IPS DF 19.7 (cell line): ENCODE measurements at regions not wholly inside any gene's neighbourhood (a gene's known extent, or its start where the extent isn't known, plus 50 kb on each side); places are given as distances from the start of the nearest gene placed in this dataset.
"Not testable (repeated sequence)": the region's sequence is repeated elsewhere in the genome, so short reads cannot be mapped to it uniquely, and the experiment has no call there.

Source experiments
- DNase-seq: peaks from one replicate; pipeline ENCODE4 v3.0.0-alpha.2; 2013; ENCODE audit warnings: low read depth, low spot score

DNA sequence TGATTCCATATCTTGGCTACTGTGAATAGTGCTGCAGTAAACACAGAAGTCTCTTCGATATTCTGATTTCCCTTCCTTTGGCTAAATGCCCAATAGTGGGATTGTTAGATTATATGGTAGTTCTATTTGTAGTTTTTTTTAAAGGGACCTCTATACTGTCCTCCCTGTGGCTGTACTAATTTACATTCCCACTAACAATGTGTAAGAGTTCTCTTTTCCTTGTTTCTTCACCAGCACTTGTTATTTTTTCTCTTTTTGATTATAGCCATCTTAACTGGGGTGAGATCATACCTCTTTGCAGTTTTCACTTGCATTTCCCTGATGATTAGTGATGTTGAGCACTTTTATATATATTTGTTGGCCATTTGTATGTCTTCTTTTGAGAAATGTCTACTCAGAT, 102.0 kb downstream of the CARTPT start:
- no peak for DNase-seq

DNA sequence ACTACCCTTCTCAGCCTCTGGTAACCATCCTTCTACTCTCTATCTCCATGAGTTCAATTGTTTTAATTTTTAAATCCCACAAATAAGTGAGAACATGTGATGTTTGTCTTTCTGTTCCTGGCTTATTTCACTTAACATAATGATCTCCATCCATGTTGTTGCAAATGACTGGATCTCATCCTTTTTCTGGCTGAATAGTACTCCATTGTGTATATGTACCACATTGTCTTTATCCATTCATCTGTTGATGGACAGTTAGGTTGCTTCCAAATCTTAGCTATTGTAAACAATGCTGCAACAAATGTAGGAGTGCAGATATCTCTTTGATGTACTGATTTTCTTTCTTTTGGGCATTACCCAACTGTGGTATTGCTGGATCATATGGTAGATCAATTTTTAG, 103.0 kb downstream of the CARTPT start:
- not testable (repeated sequence) for DNase-seq

DNA sequence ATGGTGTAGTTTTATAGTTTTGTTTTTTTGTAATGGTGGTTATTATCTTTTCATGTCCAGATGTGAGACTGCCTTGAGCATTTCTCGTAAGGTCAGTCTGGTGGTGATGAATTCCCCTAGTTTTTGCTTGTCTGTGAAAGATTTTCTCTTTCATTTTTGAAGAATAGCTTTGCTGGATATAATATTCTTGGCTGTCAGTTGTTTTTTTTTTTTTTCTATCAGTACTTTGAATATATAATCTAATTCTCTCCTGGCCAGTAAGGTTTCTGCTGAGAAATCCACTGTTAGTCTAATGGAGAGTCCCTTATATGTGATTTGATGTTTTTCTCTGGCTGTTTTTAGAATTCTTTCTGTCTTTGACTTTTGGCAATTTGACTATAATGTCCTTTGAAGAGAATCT, 106.9 kb downstream of the CARTPT start:
- DNase-seq: no peak

DNA sequence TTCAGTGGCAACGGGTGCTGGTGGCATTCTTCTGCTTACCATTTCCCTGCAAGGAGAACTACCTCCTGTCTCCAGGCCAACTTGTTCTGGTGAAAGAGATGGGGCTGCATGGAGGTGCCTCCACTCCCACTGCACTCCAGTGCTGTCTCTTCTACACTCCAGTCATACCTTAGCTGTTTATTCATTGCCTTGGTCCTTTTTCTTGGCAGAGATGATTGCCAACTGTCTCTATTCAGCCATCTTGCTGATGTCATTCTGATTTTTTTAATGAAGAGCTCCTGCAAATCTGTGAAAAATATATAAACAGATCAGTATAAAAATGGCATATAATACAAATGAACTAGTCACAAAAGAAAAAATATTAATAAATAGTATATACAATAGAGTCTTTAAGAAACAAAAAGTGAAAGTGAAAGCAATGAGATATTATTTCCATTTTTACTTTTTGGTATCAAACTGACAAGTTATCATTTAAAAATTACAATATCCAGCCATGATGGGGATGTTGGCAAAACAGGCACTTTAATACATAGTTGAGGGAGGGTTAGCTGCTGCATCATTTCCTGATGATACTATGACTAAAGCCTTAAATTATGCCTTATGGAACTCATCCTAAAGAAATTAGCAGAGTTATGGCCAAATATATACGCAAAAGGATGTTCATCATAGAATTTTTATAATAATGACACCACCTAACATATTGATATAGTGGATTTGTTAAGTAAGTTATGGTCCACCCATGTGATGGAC, 109.4 kb downstream of the CARTPT start:
- DNase-seq: no peak

DNA sequence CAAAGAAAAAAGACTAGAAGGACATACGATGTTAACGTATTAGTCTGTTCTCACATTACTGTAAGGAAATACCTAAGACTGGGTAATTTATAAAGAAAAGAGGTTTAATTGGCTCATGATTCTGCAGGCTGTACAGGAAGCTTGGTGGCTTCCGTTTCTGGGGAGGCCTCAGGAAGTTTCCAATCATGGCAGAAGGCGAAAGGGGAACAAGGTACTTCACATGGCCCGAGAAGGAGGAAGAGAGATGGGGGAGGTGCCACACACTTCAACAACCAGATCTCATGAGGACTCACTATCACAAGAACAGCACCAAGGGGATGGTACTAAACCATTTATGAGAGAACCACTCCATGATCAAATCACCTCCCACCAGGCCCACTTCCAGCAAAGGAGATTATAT, 110.1 kb downstream of the CARTPT start:
- no peak for DNase-seq

DNA sequence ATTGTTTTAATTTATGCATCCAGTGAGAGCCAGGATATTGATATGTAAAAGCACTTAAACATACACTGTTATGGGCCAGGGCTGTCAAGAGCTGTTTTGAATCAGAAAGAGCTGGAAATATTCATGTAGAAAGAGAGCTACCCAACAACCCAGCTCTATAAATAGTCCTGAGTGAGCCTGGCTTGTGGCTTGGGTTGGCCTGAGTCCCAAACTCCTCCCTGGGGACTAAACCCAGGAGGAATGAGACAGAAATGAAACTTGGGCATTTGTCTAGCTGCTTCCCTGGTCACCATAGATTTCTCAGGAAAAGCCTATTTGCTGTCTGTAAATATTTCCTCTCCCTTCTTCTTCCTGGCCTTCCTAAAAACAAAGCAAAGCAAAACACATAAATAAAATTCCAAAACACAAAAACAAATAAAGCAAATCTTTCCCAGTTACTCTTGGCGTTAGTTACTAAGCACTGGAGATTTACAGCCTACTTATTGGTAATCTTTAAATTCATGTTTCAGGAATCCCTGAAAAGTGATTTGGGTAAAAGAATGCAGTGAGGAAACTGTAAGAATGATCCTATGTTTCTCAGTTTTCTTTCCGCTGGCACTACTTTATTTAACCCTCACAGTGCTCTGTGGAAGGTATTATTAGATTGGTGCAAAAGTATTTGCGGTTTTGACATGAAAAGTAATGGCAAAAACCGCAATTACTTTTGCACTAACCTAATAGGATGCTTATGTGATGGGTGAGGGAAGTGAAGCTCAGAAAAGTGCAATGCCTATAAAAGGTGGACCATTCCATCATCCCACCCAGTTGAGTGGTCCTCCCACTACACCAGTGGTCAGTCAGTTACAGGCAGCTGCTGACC, 111.8 kb downstream of the CARTPT start:
- DNase-seq: no peak

DNA sequence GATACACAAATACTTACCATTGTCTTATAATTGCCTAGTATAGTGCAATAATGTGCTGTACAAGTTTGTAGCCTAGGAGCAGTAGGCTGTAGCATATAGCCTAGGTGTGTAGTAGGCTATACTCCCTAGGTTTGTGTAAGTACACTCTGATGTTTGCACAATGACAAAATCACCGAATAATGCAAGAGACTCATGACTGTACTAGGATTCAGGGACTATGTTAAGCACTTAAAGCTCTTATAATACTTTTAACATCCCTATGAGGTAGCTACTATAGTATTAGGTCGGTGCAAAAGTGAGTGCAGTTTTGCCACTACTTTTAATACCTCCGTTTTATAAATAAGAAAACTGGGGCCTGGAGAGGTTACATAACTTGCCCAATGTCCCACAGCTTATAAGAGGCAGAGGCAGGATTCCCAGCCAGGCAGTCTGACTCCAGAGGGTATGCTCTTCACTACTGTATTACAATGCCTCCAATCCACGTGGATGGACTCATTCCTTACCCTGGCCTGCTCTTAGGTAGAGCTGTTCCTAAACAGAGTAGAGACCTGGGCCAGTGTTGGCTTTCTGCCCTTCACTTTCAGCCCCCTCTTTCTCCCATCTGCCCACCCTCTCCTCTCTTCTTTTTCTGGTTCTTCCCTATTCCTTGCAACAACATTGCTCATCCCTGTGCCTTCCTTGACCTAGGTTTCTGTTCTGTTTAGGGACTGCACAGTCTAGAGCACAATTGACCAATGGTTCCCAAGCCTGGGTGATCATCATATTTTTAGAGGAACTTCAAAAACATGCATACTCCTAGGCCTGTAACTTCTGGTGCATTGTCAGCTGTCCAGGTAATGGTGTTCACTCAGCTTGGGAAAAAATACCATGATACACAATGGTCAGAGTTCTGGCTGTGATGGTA, 114.0 kb downstream of the CARTPT start:
- no peak for DNase-seq

DNA sequence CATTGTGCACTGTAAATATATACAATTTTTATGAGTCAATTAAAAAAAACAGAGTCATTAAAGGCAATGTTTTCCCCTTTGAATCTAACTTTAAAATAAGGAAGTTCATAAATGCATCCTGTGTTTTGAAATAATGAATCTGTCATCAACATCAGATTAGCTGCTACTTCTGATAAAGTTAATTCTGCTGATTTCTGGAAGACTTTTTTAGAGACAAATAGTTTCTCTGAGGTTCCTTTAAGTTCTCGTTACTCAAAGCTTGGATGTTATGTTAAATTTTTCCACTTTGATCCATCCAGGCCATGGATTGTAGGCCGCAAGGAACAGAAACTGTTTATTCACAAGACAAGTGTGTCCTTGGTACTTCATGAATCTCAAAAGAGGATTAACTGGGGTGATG, 115.5 kb downstream of the CARTPT start:
- DNase-seq: no peak

DNA sequence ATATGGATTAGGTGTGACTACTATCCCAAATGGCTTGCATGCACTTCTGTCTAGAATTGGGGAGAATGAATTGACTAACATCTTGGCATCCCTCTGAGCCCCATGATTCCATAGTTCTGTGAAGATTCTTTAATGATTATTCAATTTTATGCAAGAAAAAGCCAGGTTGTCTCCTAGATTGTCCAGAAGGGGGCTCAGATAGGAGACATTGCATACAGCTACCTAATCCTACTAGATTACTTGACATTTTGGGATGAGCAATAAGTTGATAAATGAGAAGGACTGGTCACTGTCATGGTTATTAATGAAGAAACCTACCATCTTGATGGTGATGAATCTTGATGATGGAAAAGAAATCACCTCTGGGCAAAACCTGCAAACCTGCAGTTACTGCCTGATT, 117.0 kb downstream of the CARTPT start:
- no peak for DNase-seq

DNA sequence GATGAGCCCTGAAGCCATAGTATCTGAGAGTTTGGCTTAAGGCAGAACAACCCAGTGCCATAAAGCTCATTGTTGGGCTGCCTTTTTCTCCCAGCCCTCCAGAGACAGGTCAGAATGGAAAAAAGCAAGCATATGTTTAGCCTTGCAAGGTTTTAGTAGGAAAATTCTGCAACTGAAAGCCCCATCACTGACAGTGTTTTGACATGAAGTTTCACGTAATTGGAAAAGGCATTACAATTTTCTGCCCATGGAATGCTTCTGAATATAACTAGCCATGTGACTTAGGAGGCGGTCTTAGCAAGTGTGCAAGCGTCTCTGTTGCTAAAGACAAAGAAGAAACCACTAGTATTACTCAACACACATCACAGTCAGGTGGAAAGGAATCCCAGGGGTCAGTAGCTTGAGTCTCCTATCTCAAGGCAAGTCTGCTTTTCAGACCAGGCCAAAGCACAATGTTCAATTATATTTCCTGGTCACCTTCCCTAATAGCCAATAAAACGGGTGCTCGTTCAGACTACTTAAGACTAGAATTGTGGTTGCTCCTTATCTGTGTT, 117.6 kb downstream of the CARTPT start:
- DNase-seq: no peak

DNA sequence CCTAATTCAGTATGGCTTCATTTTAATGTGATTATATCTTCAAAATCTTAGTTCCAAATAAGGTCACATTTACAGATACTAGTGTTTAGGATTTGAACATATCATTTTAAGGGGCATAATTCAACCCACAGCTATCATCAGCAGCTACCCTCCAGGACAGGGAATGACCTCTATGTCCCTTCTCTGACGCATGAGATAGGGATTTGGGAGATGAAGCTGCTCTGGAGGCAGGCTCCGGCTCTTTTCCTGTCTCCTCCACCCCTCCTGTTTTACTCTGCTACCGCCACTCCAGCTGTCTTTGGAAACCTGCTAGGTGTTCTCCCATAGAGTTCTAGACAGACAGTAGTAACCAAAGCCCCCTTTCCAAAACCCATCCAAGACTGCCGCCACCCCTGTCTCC, 119.2 kb downstream of the CARTPT start:
- DNase-seq: no peak

DNA sequence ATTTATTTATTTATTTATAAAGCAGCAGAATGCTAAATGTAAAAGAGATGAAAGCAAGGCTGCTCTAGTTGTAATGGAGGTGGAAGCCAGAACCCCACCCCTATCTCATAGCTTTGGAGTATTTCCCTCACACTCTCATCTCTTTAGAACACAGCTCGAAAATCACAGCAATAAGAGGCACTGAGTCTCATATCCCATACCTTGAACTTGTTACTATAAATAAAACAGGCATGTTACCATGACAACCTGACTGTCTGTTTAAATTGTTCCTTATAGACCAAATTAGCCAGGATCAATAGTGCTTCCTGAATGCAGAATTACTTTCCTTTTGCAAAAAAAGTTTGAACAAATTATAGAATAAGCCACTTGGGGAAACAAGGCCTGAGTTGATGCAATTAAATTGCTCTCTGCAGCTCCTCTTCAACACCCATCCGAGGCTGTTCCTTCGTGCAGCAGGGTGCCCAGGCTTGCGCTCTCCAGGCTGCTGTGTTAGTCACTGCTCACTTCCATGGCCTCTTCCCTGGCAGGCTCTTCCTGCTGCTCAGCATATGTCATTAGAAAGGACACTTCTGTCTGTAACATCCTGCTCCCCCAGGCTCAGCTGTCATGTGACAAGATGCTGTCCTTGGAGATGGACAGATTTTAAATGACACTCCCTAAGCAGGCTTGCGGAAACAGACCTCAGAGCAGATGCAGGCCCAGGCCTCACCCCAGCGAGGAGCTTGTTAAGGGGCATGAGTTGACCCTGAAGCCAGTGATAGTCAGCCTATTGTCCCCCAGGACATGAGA, 120.2 kb downstream of the CARTPT start:
- DNase-seq: no peak

DNA sequence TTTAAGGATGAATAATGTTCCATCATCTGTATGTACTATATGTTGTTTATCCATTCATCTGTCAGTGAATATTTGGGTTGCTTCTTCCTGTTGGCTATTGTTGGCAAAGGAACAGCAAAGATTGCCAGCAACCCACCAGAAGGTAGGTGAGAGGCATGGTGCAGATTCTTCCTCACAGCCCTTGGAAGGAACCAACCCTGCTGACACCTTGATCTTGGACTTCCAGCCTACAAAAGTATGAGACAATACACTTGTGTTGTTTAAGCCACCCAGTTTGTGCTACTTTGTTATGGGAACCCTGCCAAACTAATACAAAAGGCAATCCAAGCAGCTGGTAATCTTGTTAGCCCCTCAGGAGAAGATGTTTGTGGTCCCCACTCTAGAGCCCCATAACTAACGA, 122.0 kb downstream of the CARTPT start:
- no peak for DNase-seq

DNA sequence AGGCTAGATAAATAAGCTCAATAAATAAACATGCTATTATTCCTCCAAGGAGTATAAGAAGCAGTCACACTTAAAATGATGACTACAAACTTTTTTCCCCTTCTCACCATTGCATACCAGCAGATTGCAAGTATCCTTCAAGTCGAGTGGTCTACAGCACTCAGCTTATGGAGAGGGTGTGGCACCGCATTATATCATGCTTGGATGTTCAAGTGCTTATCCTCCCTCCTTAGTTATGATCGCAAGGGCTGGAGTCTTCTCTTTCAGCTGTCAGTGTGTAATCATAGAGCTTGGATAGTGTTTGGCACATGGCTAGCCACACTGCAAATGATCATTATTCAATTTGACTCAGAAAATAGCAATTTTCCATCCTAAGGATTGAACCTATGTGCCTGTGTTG, 124.0 kb downstream of the CARTPT start:
- DNase-seq: no peak

DNA sequence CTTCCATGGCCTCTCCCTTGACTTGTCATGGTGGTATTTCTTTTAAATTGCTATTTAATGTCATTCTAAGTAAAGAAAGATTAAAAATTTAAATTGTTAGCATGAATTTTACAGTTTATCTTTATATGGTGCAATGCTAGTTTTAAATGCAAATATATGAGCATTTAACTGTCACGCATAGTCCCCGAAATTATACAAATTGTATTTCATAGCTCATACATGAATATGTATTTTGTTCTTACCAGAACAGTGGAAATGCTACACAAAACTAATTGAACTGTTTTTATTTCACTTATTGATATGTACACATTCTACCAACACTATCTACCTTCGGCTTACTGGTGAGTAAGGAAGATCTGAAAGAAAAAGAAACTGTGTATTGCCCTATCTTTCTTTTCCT, 125.8 kb downstream of the CARTPT start:
- DNase-seq: no peak

DNA sequence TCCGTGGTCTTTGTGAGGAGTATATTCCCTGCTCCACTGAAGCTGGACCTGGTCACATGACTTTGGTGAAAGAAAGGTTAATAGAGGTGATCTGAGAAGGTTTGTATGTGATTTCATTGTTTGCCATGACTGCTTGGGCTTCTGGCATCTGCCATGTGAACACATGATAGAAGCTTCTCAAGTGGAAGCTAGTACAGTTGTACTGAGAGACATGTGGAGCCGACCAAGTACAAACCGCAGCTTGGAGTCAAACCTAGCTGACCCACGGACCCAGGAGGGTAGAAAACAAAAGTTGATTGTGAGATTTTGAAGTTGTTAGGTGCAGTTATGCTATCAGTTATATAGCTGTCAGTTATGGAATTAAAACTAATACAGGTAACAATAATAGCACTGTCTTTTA, 140.4 kb downstream of the CARTPT start:
- DNase-seq: no peak

DNA sequence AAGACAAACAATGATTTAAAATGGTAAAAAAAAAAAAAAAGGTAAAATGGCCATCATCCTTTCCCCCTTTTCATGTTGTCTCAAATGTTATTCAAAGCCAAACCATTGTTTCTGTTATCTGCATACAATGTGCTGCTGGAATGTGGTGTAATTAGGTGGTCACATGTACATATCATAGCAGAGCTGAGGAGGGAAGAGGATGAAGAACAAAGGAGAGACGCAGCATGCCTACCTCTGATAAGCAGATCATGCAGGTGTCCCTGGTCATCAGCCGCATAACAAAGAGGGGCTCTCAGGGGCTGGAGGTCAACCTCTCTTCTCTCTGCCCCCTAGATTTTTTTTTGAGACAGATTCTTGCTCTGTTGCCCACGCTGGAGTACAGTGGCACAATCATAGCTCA, 141.0 kb downstream of the CARTPT start:
- DNase-seq: no peak

DNA sequence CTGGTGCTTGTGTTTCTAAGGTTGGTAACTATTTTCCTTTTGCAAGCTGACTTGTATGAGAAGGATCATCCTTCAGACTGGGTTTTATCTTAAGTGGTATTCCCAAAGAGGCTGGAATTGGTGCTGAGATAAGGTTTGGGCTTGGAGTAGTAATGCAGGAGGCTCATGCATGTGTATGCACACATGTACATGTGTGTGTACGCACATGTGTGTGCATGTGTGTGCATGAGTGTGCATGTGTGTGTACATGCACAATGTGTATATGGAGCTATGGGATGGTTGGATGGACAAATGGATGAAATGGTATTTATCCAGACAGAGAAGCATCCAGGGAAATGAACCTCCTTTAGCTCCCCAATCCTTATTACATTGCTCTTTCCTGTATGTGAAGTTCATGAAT, 142.6 kb downstream of the CARTPT start:
- DNase-seq: no peak

DNA sequence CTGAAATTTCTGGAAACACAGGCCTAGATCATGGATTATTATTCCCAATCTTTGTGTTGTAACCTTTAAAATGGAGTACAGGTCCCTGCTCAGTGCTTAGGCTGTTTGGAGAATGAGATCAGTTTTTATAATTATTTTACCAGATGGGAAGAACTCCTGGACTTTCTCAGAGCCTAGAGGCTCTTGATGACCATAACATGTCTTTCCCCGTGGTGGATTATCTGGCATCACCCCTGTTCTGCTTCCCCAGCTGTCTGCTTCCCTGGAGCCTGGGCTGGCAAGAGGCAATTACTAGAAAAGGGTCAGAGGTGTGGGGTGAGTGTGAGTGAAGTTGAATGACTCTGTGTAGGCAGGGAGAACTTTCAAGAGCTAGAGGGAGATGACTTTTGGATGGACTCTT, 143.0 kb downstream of the CARTPT start:
- no peak for DNase-seq

DNA sequence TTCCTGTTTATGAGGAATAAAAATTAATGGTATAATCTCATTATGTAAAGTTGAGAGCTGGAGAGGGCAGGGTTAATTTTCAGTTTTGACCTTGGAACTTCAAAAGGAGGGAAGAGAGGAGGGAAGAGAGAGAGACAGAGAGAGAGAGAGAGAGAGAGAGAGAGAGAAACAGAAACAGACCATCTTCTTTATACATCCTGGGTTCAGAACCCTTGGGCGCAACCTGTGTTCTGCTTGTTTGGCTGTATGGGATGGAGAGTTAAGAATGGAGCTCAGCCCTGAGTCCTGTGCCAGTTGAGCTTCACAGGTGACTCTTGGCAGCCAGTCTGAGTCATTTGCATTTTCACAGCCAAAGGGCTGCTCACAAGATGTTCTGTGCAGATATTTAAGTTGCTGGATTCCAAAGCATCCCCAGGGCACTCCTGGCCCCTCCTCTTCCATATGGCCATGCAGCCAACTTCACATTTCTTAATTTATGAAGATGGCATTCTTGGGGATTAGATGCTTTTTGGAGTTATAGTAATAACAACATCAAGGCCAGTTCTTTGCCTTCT, 143.5 kb downstream of the CARTPT start:
- DNase-seq: no peak
